GM06990 (cell line): ENCODE measurements at regions not wholly inside any gene's neighbourhood (a gene's known extent, or its start where the extent isn't known, plus 50 kb on each side); places are given as distances from the start of the nearest gene placed in this dataset.

Source experiments
- DNase-seq: peaks from one replicate; pipeline ENCODE4 v3.0.0-alpha.2; 2011; ENCODE audit not compliant: insufficient read length; ENCODE audit errors: extremely low read depth
- H3K27me3 ChIP-seq: replicated peaks from 2 replicates; pipeline ENCODE4 v1.6.0; 2011; ENCODE audit warnings: low read length; ENCODE audit not compliant: control insufficient read depth, insufficient read depth
- H3K36me3 ChIP-seq: 2 replicates; pipeline ENCODE4 v1.5.1; 2011; ENCODE audit warnings: low read length; ENCODE audit not compliant: control insufficient read depth, insufficient read depth
- H3K4me3 ChIP-seq: replicated peaks from 2 replicates; pipeline ENCODE4 v1.5.1; 2011; ENCODE audit warnings: low read depth, mild to moderate bottlenecking, control low read depth, low read length
- CTCF ChIP-seq: IDR thresholded peaks from 2 replicates; pipeline ENCODE4 v1.5.1; 2011; ENCODE audit warnings: low read length, control low read depth, mild to moderate bottlenecking, inconsistent platforms; ENCODE audit not compliant: insufficient read depth, poor library complexity, severe bottlenecking

GRCh38 chr7:131233193-131233592, 94.5 kb upstream of the MKLN1 start:
- no peak for DNase-seq
- Histone ChIP-seq H3K36me3 (no peaks in the 10 kb centered on the region), H3K4me3 (no peak overlapping the region), H3K27me3 (no peaks in the 10 kb centered on the region)
- TF ChIP-seq CTCF: no peak

GRCh38 chr7:131234719-131235488, 92.8 kb upstream of the MKLN1 start:
- no peaks in the 10 kb centered on the region for H3K27me3 ChIP-seq
- no peak for TF ChIP-seq CTCF
- no peak overlapping the region for H3K4me3 ChIP-seq
- DNase-seq: no peak
- H3K36me3 ChIP-seq: no peaks in the 10 kb centered on the region

GRCh38 chr7:131235489-131236317, 92.0 kb upstream of the MKLN1 start:
- DNase-seq: no peak
- TF ChIP-seq CTCF: no peak

GRCh38 chr7:131236318-131236672, 91.4 kb upstream of the MKLN1 start:
- H3K27me3 ChIP-seq: no peaks in the 10 kb centered on the region
- no peak for TF ChIP-seq CTCF
- no peak for DNase-seq
- no peaks in the 10 kb centered on the region for H3K36me3 ChIP-seq
- H3K4me3 ChIP-seq: no peak overlapping the region

More at GRCh38 chr7:131235489-131236317, 92.0 kb upstream of the MKLN1 start:
- H3K27me3 ChIP-seq: no peaks in the 10 kb centered on the region
- H3K36me3 ChIP-seq: no peaks in the 10 kb centered on the region
- no peak overlapping the region for H3K4me3 ChIP-seq

GRCh38 chr7:131238347-131238931, 89.2 kb upstream of the MKLN1 start:
- no peaks in the 10 kb centered on the region for H3K36me3 ChIP-seq
- no peak for TF ChIP-seq CTCF
- no peak overlapping the region for H3K4me3 ChIP-seq
- no peaks in the 10 kb centered on the region for H3K27me3 ChIP-seq
- DNase-seq: no peak
